C1 segment of cervical spinal cord (tissue), 14 donors: ENCODE measurements at regions not wholly inside any gene's neighbourhood (a gene's known extent, or its start where the extent isn't known, plus 50 kb on each side); places are given as distances from the start of the nearest gene placed in this dataset.

Source experiments
- DNase-seq, 14 donors: peaks; one replicate each; lab custom pipeline; 2025; lab: John Stamatoyannopoulos, UW

DNA sequence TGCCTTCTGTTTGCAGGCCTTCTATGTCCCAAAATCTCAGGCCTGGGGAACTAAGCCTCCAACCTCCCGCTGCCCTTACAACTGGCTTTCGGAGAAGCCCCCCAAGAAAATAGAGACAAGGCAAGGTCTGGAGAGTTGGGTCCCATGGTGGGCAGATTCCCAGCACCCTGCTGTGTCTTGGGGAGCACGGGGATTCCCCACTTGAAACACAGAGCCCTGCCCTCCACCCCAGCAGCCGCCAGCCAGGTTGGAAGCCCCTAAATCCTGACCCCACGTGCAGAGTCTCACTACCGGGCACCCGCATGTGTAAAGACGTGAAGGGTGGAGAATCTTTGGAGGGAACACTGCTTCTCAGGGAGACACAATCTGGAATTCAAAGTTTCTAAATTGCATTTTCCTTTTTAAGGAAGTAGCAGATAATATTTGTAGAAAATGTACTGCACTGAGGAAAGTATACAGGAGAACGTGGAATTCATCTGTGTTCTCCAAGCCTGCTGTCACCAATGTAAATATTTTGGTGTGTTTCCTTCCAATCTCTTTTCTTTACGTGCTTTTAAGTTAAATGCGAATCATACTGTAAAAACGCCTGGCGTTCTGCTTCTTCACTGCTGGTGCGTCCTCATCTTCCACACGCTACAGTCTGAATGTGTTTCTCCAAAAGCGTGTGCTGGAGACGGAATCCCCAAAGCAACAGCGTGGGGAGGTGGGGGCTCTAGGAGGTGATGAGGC is 220.9 kb downstream of the BRD1 start:
- no peak for DNase-seq

DNA sequence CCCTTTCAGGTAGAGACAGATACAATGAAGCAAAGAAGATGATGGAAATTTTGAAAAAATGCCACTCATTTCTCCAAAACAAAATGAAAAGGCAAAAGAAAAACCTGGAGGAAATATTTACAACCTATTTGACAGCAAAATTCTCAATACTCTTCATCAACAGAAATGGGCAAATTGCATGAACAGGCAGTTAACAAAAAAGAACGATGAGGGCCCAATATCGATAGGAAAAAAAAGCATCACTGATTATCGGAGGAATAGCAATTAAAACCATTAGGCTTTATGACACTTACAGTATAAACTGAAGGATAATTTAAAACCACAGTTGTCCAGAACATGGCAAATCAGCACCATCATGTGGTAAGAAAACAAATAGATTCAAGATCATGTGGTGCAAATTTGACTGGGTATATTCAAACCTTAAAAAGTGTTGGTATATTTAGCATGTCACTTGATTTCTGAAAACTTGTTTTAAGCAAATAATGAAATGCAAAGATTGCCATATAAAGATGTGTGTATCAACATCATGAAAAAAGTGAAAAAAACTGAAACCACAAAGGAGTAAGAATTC is 222.9 kb downstream of the BRD1 start:
- no peak for DNase-seq

DNA sequence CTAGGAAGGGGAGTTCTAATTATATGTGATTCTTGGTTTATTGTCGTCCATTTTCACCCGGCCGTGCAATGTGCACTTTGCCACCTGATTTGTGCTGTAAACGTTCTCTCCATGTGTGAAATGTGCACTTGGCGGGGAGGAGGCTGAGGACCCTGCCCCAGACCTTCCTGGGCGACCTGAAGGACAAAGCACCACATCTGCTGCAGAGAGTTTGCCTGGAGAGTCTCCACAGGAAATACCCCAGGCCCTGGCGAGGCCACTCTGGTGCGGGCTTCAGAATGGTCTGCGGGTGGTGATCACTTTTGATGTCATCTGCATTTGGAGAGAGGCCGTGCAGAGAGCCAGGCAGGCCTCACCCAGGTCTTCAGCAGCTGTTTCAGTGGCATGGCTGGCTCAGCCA is 224.7 kb downstream of the BRD1 start:
- DNase-seq, result no peak

DNA sequence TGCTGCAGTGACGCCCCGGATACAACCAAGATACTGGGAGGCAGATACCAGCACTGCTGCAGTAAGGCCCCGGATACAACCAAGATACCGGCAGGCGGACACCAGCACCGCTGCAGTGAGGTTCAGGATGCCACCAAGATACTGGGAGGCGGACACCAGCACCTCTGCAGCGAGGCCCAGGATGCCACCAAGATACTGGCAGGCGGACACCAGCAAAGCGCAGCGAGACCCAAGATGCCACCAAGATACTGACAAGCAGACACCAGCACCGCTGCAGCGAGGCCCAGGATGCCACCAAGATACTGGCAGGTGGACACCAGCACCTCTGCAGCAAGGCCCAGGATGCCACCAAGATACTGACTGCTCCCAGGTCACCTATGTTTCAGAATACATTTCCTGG is 225.2 kb downstream of the BRD1 start:
- DNase-seq, result no peak

DNA sequence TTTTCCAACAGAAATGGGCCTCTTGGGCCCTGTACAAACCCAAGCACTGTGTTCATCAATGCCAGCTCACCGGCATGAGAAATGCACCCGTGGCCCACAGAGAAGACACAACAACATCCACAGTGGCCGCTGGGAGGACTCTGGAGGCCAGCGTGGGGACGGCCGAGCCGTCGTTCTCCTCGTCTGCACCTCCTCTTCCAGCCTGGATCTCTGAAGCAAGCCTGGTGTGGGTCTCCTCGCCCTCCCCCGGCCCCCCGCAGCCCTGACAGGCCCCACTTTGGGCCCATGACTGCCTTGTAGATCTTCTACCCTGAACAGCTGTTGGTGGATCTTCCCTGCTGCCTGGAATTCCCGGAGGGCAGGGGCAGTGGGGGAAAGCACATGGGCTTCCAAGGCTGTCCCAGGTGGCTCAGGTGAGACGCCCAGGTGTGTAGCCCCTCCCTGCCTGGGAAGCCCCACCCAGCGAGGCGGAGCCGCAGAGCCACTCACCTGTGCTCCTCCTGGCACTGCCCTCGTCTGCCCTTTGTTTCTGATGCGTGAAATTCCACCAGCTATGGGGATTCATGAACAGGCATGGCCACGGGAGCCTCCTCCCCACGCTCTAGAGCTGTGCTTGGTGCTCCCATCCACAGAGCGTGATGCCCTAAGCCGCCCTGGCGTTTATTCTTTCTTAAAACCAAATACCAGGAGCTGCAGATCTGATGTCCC is 225.9 kb downstream of the BRD1 start:
- DNase-seq, result no peak

DNA sequence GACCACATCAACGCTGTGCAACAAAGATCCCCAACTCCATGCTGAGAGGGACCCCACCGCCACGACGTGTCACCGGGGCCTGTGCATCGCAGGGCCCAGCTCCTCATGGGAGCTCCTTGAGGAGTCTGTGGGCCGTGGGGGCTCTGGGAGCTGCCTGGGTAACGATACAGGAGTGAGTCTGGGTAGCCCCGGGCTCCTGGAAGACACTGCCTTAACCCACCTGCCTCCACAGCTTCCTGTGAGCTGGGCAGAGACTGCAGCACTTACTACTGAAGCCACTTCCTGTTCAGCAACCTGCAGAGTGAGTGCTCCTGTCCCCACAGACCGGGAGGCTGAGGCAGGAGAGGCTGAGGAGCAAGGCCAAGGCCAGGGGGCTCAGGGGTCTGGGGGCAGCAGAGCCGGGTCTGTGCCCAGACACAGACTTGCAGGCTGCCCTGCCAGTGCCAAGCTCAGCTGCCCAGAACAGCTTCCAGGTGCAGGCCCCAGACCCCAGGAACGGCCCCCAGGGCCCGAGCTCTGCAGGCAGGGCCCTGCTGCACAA is 226.7 kb downstream of the BRD1 start:
- no peak for DNase-seq

DNA sequence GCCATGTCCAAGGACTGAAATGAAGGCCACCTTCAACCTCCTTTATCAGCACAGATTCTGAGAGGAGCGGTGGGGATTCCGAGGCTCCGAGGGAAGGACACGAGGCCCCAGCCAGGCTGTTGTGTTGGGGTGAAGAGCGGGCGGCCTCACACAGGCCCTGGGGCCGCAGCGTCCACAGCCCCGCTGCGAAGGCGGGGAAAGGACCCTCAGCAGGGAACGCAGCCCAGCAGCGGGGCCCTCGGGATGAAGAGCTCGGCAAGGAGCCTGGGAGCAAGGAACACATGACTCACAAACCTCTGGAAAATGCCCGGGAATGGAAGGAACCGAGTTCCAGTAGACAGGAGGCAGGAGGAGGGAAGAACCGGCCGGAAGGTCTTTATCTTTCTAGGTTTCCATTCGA is 227.2 kb downstream of the BRD1 start:
- no peak for DNase-seq

DNA sequence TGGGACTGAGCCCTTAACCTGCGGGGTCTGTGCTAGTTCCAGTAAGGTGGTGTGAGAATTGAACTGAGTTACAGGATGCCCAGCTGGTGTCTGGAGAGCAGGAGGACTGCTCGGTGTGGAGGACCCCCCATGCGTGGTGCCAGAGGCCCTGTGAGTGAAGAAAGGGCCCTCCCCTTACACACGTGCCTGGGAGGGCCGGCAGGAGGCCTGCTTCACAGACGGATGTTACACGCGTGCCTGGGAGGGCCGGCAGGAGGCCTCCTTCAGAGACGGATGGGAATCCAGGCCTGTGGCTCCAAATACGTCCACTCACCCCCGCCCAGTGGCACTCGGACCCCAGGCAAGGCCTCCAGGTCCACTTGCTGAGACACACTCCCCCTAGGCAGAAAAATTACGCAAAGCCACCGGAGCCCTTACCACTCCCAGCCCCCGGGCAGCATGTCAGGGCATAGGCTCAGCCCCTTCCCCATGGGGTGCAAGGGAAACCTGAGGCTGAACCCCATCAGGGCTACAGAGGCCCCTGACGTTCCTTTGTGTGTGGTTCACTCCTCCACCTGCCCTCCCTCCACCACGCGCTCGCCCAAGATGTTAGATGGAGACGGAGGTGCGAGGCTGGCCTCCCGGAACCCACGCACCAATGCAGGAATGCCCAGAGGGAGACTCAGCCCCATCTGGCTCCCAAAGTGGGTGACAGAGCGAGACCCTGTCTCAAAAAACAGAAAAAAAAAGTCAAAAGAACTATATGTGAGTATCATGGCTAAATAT is 227.8 kb downstream of the BRD1 start:
- no peak for DNase-seq

DNA sequence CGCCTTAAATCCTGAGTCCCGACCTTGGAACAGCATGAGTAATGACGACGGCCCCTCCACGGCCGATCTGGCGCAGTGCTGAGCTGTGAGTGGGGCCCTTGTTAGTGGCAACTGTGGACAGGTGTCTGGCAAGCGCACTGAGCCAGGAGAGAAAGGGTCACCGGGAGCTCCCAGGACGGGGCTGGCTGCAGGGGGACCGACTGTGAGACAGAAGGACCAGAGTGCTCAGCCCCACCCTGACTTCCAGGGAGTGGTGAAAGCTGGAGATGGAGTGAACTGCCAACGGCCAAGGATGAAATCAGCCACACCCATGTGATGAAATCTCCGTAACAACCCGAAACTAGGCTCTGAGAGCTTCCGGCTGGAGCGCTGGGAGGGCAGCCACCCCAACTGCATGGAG is 228.6 kb downstream of the BRD1 start:
- DNase-seq, result no peak

DNA sequence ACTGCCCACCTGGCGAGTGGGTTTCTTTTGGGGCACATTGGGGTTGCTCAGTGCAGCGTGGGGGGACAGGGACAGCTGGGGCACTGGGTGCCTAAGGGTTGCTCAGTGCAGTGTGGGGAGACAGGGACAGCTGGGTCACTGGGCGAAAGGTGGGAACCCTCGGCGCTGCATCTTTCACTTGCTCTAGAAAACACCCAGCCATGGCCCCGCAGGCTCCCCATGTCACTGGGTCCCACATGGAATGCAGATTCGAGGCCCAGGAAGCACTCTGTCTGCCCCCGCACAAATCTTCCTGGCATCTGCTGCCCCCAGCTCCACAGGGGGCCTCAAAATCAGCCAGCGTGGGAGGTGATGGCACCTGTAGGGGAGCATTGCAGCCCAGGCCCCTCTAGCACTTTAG is 229.3 kb downstream of the BRD1 start:
- DNase-seq, result no peak

DNA sequence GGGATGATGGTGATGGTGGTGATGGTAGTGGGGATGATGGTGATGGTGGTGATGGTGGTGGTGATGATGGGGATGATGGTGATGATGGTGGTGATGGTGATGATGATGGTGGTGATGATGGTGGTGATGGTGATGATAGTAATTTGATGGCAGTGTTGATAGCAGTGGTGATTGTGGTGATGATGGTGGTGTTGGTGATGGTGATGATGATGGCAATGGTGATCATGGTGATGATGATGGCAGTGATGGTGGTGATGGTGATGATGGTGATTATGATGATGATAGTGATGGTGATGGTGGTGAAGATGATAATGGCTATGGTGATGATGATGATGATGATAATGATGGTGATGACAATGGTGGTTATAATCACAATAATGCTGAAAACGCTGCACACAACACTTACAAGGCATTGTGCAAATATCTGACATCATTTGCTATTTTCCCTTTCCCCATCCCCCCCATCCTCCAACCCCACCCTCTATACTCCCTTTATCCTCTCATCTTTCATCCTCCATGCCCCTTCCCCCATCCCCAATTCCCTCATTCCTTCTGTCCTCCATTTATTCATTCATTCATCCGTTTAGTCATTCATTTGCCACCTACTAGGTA is 230.1 kb downstream of the BRD1 start:
- DNase-seq, result no peak

DNA sequence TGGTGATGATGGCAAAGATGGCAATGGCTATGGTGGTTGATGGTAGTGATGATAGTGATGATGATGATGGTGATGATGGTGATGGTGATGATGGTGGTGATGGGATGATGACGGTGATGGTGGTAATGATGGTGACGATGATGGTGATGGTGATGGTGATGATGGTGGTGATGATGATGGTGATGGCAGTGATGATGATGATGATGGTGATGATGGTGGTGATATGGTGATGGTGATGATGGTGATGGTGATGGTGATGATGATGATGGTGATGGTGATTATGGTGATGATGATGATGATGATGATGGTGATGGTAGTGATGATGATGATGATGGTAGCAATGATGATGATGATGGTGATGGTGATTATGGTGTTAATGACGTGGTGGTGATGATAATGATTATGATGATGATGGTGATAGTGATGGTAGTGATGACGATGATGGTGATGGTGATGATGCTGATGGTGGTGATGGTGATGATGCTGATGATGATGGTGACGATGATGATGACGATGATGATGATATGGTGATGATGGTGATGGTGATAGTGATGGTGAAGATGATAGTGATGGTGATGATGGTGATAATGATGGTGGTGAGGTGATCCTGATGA is 232.1 kb downstream of the BRD1 start:
- no peak for DNase-seq

DNA sequence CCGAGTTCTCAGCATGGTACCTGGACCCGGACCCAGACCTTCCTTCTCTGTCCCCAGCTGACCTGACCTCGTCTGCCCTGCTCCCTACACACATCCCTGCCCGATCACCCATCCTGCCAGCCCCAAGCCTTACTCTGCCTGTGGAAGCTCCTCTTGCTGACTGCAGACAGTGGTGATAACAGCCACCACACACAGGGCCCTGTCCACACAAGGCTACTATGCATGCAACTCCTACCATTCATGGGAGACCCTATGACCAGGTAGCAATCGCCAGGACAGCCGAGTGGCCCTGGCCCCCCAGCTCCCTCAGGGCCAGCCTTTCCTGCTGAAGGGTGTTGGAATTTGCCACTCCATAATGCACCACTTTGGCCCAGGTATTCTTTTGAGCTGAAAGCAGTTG is 233.6 kb downstream of the BRD1 start:
- DNase-seq, result no peak

DNA sequence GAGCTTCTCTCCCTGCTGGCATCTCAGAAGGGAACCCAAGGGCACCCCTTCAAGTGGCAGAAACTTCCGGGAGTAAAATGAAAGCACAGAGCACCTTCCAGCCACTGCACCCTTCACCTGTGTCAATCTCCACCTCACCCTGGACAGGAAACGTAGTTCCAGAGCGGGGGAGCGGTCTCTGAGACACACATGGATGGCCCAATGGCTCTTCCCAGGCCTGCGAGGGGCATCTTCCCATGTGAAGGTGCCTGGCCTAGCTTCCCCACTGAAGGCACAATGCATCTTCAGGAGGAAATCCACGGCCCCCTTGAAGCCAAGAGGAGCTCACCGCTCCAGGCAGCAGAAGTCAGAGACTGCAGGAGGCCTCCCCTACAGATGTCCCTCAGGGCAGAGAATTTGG is 234.2 kb downstream of the BRD1 start:
- no peak for DNase-seq

DNA sequence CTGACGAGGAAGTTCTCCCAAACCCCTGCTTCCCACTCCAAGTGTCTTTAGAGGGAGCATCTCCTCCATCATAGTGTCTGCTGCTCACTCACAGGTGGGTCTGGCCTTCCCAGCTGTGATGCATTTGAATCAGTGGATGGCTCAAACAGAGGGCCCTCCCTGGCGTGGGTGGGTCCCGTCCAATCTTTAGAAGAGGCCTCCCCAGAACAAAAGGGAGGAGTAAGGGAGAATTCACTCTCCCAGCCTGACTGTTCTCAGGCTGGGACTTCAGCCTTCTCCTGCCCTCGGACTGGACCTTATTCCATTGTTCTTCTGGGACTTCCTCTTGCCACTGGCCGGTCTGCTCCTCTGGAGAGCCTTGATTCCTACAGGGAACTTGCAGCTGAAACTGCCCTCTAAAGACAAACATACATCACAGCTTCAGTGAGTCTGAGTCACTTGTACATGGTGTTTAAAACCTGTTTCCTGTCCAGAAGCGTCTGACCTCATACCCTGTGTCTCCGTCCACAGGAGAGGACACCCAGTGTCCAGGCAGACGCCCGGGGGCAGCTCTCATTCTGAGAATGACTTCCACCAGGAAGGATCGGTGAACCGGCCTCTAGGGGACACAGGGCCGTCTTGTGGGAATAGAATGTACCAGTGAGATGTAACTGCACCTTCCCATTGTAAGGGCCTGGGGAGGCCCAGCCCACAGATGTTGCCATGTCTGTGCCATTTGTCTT is 234.7 kb downstream of the BRD1 start:
- DNase-seq, result no peak

DNA sequence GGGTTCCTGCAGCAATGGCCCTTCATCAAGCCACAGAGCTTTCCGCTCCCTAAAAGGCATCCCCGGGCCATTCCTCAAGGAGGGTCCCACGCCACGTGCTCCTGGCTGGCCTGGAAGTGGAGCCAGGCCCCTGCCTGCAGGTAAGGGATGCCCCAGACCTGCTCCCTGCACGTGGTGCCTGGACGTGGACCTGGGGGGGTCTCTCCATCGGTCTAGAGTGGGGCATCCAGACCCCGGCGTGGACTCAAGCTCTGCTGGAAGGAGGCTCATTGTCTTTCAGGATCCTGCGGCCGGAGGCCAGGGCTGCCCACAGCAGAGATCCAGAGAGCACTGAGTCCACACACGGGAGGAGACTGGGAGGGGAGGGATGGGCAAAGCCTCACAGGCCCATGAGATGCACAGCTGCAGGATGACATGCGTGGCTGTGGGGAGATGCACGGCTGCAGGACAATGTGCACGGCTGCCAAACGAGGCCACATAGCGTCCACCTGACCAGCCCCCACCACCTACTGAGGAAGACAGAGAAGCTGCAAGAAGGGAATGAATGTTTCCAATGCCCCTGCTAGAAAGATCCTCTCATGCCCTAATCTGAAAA is 236.7 kb downstream of the BRD1 start:
- no peak for DNase-seq

DNA sequence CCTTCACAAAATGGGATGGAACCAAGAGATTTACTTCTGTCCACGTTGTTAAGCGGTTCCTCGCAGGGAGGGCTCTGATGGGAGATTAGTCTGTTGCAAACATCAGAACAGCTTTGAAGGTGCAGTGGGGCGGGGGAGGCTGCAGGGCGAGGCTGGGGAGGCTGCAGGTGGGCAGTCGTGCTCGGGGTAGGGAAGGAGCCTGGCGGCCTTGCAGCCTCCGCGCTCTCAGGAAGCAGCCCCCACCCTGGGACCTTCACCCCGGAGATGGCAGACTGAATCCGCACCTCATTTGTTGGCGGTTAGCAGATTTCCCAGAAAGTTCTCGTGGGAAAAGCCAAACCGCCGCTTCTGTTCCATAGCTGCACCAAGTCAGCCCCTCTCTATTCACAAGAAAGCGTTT is 237.3 kb downstream of the BRD1 start:
- no peak for DNase-seq

DNA sequence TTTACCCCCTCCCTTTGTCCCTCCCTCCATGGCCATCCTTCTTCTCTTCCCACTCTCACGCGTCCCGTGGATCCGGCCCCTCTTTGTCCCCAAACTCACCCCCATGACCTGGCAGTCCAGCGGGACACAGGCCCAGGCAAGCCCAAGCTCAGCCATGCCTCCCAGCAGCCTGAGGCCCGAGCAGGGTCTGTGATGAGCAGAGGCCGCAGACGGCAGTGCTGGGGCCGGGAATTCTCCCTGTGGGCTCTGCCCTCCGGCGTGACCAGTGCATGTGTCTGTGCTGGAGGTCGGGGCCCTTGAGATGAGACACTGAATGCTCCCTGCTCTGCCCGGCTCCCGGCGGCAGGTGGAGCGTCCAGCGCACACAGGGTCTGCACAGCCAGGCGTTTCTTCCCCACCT is 237.9 kb downstream of the BRD1 start:
- DNase-seq, result no peak

DNA sequence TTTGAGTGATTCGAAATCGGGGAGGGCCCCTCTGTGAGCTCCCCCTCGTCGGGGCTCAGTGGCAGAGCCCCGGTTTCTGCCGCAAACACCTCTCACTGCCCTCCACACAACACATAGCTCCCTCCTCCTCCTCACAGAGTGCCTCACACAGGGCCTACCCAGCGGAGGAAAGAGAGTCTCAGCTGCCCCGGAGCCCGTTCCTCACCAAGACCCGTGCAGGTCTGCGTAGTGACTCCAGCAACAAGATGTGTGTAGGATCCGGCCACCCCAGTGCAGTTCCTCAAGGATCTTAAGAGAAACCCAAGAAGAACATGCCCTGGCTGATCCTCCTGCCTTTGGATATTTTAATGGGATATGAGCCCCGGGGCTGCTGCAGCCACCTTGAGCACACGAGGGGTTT is 238.4 kb downstream of the BRD1 start:
- no peak for DNase-seq

DNA sequence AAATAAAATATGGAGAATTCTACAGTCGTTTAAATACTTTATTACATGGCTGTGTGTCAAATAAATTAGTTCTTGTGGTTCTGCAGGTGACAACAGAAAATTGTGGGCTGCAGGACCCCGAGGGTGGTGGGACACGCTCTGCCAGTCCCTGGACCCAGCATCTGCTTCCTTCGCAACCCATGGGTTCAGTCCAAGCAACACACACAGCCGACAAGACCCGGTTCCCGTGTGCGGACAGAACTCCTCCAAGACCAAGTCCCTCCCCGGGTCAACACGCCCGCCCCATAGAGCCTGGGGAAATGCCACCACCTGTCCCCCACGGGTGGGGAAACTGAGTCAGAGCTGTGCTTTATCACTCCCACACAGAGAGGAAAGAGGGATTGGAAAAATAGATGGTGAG is 238.9 kb downstream of the BRD1 start:
- DNase-seq, result no peak
